H1 (cell line): ENCODE measurements at regions not wholly inside any gene's neighbourhood (a gene's known extent, or its start where the extent isn't known, plus 50 kb on each side); places are given as distances from the start of the nearest gene placed in this dataset.

Source experiments
- CBX5 ChIP-seq: fragments of 300-800, 300-1000 bp; sonication (generic); IDR thresholded peaks from 2 replicates; pipeline ENCODE4 v1.7.1; 2016; ENCODE audit warnings: antibody characterized with exemption, low read length, low read depth
- CTCF ChIP-seq, 3 experiments: IDR thresholded peaks; 1 replicate in 2 of 3; 2 replicates in 1 of 3; pipeline versions ENCODE4 v1.5.1 to v1.6.1; 2011; ENCODE audit warnings: low read length in 3 of 3, mild to moderate bottlenecking in 3 of 3, inconsistent platforms in 2 of 3, low read depth in 1 of 3, moderate library complexity in 1 of 3; ENCODE audit not compliant: insufficient read depth in 1 of 3; ENCODE audit errors: control extremely low read depth in 1 of 3
- EP300 ChIP-seq, 2 experiments: IDR thresholded peaks; 1 replicate in 1 of 2; 2 replicates in 1 of 2; pipeline ENCODE4 v1.6.1; 2011 to 2012; ENCODE audit warnings: low read depth in 2 of 2, low read length in 2 of 2, mild to moderate bottlenecking in 2 of 2, borderline replicate concordance in 1 of 2, inconsistent platforms in 1 of 2, moderate library complexity in 1 of 2
- POU5F1 ChIP-seq: IDR thresholded peaks from 2 replicates; pipeline ENCODE4 v1.6.1; 2011; ENCODE audit warnings: low read depth, mild to moderate bottlenecking, low read length, moderate library complexity
- TEAD4 ChIP-seq: IDR thresholded peaks from 2 replicates; pipeline ENCODE4 v1.6.1; 2012; ENCODE audit warnings: low read depth, low read length, inconsistent platforms, mixed read lengths
- ZNF274 ChIP-seq: IDR thresholded peaks from 2 replicates; pipeline ENCODE4 v1.7.0; 2012; ENCODE audit warnings: low read length, borderline replicate concordance; ENCODE audit errors: extremely low read depth

- TF ChIP-seq TEAD4 = no peak
- no peak for TF ChIP-seq ZNF274
- TF ChIP-seq CBX5 = no peak
- no peak for TF ChIP-seq CTCF (IDR thresholded peaks at IDR 0.05; ENCODE audit: control extremely low read depth in 1 of 3, insufficient read depth in 1 of 3, low read depth in 1 of 3, low read length in 3 of 3)
- TF ChIP-seq EP300 (IDR thresholded peaks at IDR 0.05; ENCODE audit: borderline replicate concordance in 1 of 2, low read depth in 2 of 2, low read length in 2 of 2) = no peak
- TF ChIP-seq POU5F1 = no peak
Measured at GRCh38 chr20:16201191-16201590, 372.1 kb downstream of the KIF16B start.
